Upper lobe of left lung (tissue), 4 donors: ENCODE measurements at regions not wholly inside any gene's neighbourhood (a gene's known extent, or its start where the extent isn't known, plus 50 kb on each side); places are given as distances from the start of the nearest gene placed in this dataset.

ENCODE experiments used
- EP300 ChIP-seq, 4 donors: sonication (generic); formaldehyde crosslinking; IDR thresholded peaks; one replicate each; pipeline ENCODE4 v1.5.1; 2017; ENCODE audit warnings: antibody characterized with exemption in 4 of 4, control low read depth in 2 of 4
- POLR2A ChIP-seq, 4 donors: fragments of 450-650 bp; IDR thresholded peaks; one replicate each; pipeline ENCODE4 v1.5.1; 2016 to 2017; ENCODE audit warnings: antibody characterized with exemption in 4 of 4, mild to moderate bottlenecking in 2 of 4
- POLR2AphosphoS5 ChIP-seq, 2 donors: sonication (generic); formaldehyde crosslinking; IDR thresholded peaks; one replicate each; pipeline ENCODE4 v1.5.1; 2017; ENCODE audit warnings: antibody characterized with exemption in 2 of 2
- TF ChIP-seq, protein P1 (sequence below), 6 experiments: fragments of 450-650 bp in 4 of 6; fragments of 200-600 bp in 2 of 6; sonication (generic) in 2 of 6; IDR thresholded peaks; one replicate each; pipeline ENCODE4 v1.5.1; 2016 to 2019; ENCODE audit warnings: antibody characterized with exemption in 6 of 6

DNA sequence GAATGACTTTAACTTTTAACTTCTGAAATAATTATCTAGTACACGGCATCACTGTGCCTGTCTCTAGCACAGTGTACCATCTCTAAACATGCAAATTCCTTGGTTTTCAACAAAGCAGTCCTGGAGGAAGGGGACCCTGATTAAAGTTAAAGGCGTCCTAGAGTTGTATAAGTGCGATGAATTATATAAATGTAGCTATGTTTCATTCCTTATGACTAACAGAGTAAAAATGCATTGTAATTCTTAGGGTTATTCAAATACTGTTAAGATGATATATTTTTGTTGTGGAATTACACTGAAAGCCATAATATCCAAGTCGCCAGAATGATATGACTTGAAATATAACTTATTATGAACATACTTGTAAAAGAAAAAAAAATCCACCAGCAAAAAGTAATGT, 544.9 kb upstream of the LINC00305 start:
- TF ChIP-seq POLR2AphosphoS5 (IDR thresholded peaks at IDR 0.05) (no peak), POLR2A (IDR thresholded peaks at IDR 0.05) (no peak), EP300 (IDR thresholded peaks at IDR 0.05) (no peak)
- TF ChIP-seq, protein P1, sequence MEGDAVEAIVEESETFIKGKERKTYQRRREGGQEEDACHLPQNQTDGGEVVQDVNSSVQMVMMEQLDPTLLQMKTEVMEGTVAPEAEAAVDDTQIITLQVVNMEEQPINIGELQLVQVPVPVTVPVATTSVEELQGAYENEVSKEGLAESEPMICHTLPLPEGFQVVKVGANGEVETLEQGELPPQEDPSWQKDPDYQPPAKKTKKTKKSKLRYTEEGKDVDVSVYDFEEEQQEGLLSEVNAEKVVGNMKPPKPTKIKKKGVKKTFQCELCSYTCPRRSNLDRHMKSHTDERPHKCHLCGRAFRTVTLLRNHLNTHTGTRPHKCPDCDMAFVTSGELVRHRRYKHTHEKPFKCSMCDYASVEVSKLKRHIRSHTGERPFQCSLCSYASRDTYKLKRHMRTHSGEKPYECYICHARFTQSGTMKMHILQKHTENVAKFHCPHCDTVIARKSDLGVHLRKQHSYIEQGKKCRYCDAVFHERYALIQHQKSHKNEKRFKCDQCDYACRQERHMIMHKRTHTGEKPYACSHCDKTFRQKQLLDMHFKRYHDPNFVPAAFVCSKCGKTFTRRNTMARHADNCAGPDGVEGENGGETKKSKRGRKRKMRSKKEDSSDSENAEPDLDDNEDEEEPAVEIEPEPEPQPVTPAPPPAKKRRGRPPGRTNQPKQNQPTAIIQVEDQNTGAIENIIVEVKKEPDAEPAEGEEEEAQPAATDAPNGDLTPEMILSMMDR (IDR thresholded peaks at IDR 0.05): no peak
